ENCODE measurements at regions not wholly inside any gene's neighbourhood (a gene's known extent, or its start where the extent isn't known, plus 50 kb on each side); places are given as distances from the start of the nearest gene placed in this dataset.

DNA sequence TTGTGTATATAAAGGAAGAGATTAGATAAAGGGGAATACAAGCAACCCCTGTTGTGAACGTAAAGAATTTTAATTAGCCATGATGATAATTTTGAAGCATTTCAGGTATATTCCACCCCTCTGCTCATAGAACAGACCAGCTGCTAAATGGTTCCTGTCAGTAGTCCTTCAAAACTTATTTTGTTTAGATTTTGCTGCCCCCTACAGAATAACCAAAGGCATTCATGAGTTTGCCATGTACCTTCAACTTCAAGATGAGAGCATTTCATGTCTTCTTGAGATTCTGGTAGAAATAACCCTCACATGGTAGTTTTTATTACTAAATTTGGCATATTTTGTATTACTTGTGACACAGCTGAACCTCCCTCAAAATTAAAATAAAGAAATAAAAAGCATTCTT, 1586.7 kb downstream of the HACE1 start:
- no peaks in the 10 kb centered on the region for H3K9me3 Mint-ChIP-seq
- H3K27me3 Mint-ChIP-seq, result no peaks in the 10 kb centered on the region
- CTCF ChIA-PET, result no interaction called here
- no peak overlapping the region for H3K4me3 Mint-ChIP-seq
- no peak overlapping the region for H3K27ac Mint-ChIP-seq
- DNase-seq, result no peak
- H3K4me1 Mint-ChIP-seq, result no peaks in the 10 kb centered on the region
- no peaks in the 10 kb centered on the region for H3K36me3 Mint-ChIP-seq

- Mint-ChIP-seq H3K27ac (no peak overlapping the region), H3K27me3 (no peaks in the 10 kb centered on the region), H3K4me3 (no peak overlapping the region), H3K4me1 (no peaks in the 10 kb centered on the region), H3K9me3 (peaks cover 2% of the 10 kb centered on the region), H3K36me3 (no peaks in the 10 kb centered on the region)
- CTCF ChIA-PET, result no interaction called here
- no peak for DNase-seq
Measured at GRCh38 chr6:103269581-103269980, 1590.1 kb downstream of the HACE1 start.

DNA sequence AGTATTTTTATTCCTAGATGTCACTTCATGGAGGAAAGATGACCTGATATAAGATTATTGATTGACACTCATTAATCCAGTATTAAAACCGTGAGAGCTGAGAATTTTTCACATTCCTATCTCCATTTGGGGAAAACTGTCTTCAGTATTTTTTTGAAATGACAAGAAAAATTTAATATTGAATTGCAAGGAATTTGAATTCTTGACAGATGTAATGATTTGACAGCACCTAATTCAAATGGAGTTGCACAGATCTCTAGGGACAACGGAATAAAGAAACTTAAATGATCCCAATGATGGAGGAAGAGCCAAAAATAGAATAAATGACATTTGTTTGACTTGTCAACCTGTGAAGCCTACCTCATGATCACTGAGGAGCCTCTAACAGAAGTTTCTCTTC, 1591.4 kb downstream of the HACE1 start:
- Mint-ChIP-seq H3K27me3 (no peaks in the 10 kb centered on the region), H3K36me3 (no peaks in the 10 kb centered on the region), H3K9me3 (peaks cover 2% of the 10 kb centered on the region), H3K4me3 (no peak overlapping the region), H3K27ac (no peak overlapping the region), H3K4me1 (no peaks in the 10 kb centered on the region)
- CTCF ChIA-PET, result no interaction called here
- no peak for DNase-seq

GRCh38 chr6:103264020-103264419, 1595.7 kb downstream of the HACE1 start:
- no peaks in the 10 kb centered on the region for H3K27me3 Mint-ChIP-seq
- no peak overlapping the region for H3K27ac Mint-ChIP-seq
- H3K36me3 Mint-ChIP-seq, result no peaks in the 10 kb centered on the region
- no peak overlapping the region for H3K4me3 Mint-ChIP-seq
- DNase-seq, result no peak
- CTCF ChIA-PET, result no interaction called here
- H3K9me3 Mint-ChIP-seq, result peaks cover 2% of the 10 kb centered on the region
- no peaks in the 10 kb centered on the region for H3K4me1 Mint-ChIP-seq

GRCh38 chr6:103255132-103255531, 1604.6 kb downstream of the HACE1 start:
- Mint-ChIP-seq H3K4me1 (no peaks in the 10 kb centered on the region), H3K4me3 (no peak overlapping the region), H3K27me3 (no peaks in the 10 kb centered on the region), H3K36me3 (no peaks in the 10 kb centered on the region), H3K27ac (no peak overlapping the region), H3K9me3 (peaks cover 5% of the 10 kb centered on the region)
- CTCF ChIA-PET, result interaction anchor here (0.6 kb wide), 1 partner anchor 27 kb away, joined by 3 read pairs; no protein-coding TSS in a partner anchor
- no peak for DNase-seq

- CTCF ChIA-PET, result no interaction called here
- H3K27me3 Mint-ChIP-seq, result no peaks in the 10 kb centered on the region
- peaks cover 8% of the 10 kb centered on the region for H3K9me3 Mint-ChIP-seq
- no peak overlapping the region for H3K4me3 Mint-ChIP-seq
- no peaks in the 10 kb centered on the region for H3K36me3 Mint-ChIP-seq
- no peaks in the 10 kb centered on the region for H3K4me1 Mint-ChIP-seq
- DNase-seq, result no peak
- no peak overlapping the region for H3K27ac Mint-ChIP-seq
Measured at GRCh38 chr6:103236923-103237322, 1622.8 kb downstream of the HACE1 start.

DNA sequence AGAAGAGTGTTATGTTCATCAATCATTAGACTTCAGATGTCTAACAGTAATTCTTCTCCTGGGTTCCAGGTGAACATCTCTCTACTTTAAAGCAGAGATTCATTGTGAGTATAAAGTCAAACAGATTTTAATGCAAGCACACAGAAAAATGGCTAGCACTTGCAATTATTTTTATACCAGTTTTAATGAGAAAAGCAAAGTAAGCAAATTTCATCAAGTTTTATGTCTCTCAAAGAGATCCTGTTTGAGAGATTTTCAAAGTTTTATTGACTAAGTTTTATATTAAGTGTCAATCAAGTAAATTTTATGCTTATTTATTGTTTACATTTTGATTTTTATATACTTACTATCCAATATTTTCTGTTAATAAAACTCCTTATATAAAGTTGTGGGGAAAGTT, 1628.5 kb downstream of the HACE1 start:
- Mint-ChIP-seq H3K27me3 (no peaks in the 10 kb centered on the region), H3K9me3 (peaks cover 2% of the 10 kb centered on the region), H3K27ac (no peak overlapping the region), H3K4me3 (no peak overlapping the region), H3K36me3 (no peaks in the 10 kb centered on the region), H3K4me1 (no peaks in the 10 kb centered on the region)
- CTCF ChIA-PET, result no interaction called here
- no peak for DNase-seq

GRCh38 chr6:103215847-103216246, 1643.9 kb downstream of the HACE1 start:
- Mint-ChIP-seq H3K27ac (no peak overlapping the region), H3K4me3 (no peak overlapping the region), H3K9me3 (peaks cover 1% of the 10 kb centered on the region), H3K27me3 (no peaks in the 10 kb centered on the region), H3K36me3 (no peaks in the 10 kb centered on the region), H3K4me1 (no peaks in the 10 kb centered on the region)
- DNase-seq, result no peak
- CTCF ChIA-PET, result no interaction called here

DNA sequence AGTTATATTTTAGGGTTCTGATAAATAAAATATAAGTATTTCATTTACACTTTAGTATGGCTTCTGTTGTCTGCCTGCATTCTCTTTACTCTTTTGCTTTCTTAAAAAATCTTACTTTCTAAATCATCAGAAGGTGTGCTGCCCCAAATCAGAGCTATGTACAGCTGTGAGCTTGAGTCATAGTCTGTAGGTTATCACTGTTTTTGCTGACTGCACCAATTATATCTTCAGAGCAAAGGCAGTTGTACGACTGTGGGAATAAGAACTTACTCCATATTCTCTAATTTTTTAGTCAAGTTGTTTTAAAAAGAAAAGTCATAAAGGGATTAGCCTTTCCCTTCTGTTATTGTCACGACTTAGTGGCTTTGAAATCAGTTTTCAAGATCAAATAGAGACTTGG, 1649.0 kb downstream of the HACE1 start:
- no peaks in the 10 kb centered on the region for H3K27me3 Mint-ChIP-seq
- no peaks in the 10 kb centered on the region for H3K36me3 Mint-ChIP-seq
- H3K27ac Mint-ChIP-seq, result no peak overlapping the region
- H3K4me3 Mint-ChIP-seq, result no peak overlapping the region
- no peak for DNase-seq
- no peaks in the 10 kb centered on the region for H3K9me3 Mint-ChIP-seq
- H3K4me1 Mint-ChIP-seq, result no peaks in the 10 kb centered on the region
- CTCF ChIA-PET, result no interaction called here

DNA sequence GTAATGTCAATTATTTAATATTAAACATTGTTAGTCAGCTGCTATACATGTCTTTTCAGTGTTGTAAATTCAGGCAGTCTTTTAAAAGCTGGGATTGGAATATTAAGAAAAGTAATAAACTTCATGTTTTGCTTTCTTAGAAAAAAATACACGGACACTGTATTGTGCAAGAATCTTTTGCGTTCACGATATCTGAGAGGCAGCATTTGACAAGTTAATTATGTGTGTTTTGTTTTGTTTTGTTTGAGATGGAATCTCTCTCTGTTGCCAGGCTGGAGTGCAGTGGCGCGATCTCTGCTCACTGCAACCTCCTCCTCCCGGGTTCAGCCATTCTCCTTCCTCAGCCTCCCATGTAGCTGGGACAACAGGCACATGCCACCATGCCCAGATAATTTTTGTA, 1661.3 kb downstream of the HACE1 start:
- Mint-ChIP-seq H3K27me3 (no peaks in the 10 kb centered on the region), H3K36me3 (no peaks in the 10 kb centered on the region), H3K9me3 (peaks cover under 1% of the 10 kb centered on the region), H3K27ac (no peak overlapping the region), H3K4me1 (no peaks in the 10 kb centered on the region), H3K4me3 (no peak overlapping the region)
- no peak for DNase-seq
- CTCF ChIA-PET, result no interaction called here

GRCh38 chr6:103193413-103193812, 1666.3 kb downstream of the HACE1 start:
- no peak for DNase-seq
- Mint-ChIP-seq H3K4me3 (no peak overlapping the region), H3K9me3 (peaks cover 5% of the 10 kb centered on the region), H3K4me1 (no peaks in the 10 kb centered on the region), H3K36me3 (no peaks in the 10 kb centered on the region), H3K27me3 (no peaks in the 10 kb centered on the region), H3K27ac (no peak overlapping the region)
- CTCF ChIA-PET, result no interaction called here

- no peaks in the 10 kb centered on the region for H3K27me3 Mint-ChIP-seq
- H3K27ac Mint-ChIP-seq, result no peak overlapping the region
- H3K9me3 Mint-ChIP-seq, result peaks cover 5% of the 10 kb centered on the region
- H3K36me3 Mint-ChIP-seq, result no peaks in the 10 kb centered on the region
- H3K4me1 Mint-ChIP-seq, result no peaks in the 10 kb centered on the region
- CTCF ChIA-PET, result no interaction called here
- DNase-seq, result no peak
- no peak overlapping the region for H3K4me3 Mint-ChIP-seq
Measured at GRCh38 chr6:103191391-103192093, 1668.2 kb downstream of the HACE1 start.

- no peaks in the 10 kb centered on the region for H3K4me1 Mint-ChIP-seq
- H3K9me3 Mint-ChIP-seq, result peaks cover 1% of the 10 kb centered on the region
- H3K27ac Mint-ChIP-seq, result no peak overlapping the region
- H3K36me3 Mint-ChIP-seq, result no peaks in the 10 kb centered on the region
- CTCF ChIA-PET, result no interaction called here
- no peaks in the 10 kb centered on the region for H3K27me3 Mint-ChIP-seq
- no peak overlapping the region for H3K4me3 Mint-ChIP-seq
- no peak for DNase-seq
Measured at GRCh38 chr6:103184776-103185175, 1674.9 kb downstream of the HACE1 start.

DNA sequence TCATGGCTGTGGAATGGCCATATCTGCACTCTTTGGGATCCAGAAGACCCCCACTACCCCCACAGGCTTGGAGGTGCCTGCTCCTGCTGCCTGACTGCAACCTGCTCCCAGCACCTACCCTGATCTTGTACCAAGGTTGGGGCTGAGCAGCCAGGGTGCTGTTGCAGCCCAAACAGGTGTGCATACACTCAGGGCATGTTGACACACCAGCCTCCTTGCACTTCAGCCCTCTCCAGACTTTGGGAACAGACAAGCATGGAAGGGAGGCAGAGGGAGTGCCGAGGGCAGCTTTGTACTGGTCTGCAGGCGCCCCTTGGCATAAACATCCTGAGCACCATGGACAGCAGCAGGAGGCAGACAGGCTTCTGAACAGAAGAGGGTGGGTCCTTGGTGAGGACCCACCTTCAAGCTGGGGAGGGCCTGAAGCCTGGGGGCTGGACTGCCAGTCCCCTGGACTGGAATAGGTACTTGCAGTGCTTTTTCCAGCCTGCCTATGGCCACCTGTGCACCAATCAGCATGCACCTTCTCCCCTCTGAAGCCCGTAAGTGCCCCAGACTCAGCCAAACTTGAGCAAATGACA, 1675.8 kb downstream of the HACE1 start:
- H3K4me3 Mint-ChIP-seq, result no peak overlapping the region
- DNase-seq, result no peak
- no peaks in the 10 kb centered on the region for H3K4me1 Mint-ChIP-seq
- H3K27ac Mint-ChIP-seq, result no peak overlapping the region
- CTCF ChIA-PET, result no interaction called here
- peaks cover 1% of the 10 kb centered on the region for H3K9me3 Mint-ChIP-seq
- H3K27me3 Mint-ChIP-seq, result no peaks in the 10 kb centered on the region
- H3K36me3 Mint-ChIP-seq, result no peaks in the 10 kb centered on the region

DNA sequence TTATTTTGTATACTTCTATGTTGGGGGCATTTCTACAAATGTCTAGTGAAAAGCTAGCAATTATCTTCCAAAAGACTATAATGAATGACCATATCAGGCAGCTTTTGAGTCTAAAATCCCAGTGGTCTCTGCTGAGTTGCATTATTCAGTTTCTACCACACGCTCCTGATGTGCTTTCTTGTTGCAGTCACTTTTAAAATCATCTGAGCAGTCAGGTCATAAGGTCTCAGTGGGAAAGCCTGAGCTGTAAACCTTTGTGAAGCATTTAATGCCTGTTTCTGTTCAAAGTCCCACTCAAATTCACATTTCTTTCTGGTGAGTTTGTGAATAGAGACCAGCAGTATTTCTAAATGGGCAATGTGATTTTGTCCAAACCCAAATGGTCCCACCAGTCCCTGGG, 1681.5 kb downstream of the HACE1 start:
- DNase-seq, result no peak
- peaks cover 3% of the 10 kb centered on the region for H3K9me3 Mint-ChIP-seq

More for the DNA sequence above, 1681.5 kb downstream of the HACE1 start:
- H3K4me3 Mint-ChIP-seq, result no peak overlapping the region
- CTCF ChIA-PET, result no interaction called here
- no peaks in the 10 kb centered on the region for H3K27me3 Mint-ChIP-seq
- no peaks in the 10 kb centered on the region for H3K4me1 Mint-ChIP-seq
- H3K36me3 Mint-ChIP-seq, result no peaks in the 10 kb centered on the region
- H3K27ac Mint-ChIP-seq, result no peak overlapping the region
